Ectodermal cell (in vitro differentiated cells): ENCODE measurements at regions not wholly inside any gene's neighbourhood (a gene's known extent, or its start where the extent isn't known, plus 50 kb on each side); places are given as distances from the start of the nearest gene placed in this dataset.

Experiments used
- H3K27ac ChIP-seq: 2 replicates; pipeline ENCODE4 v1.7.0; 2013; ENCODE audit warnings: mild to moderate bottlenecking, low read depth, low read length; ENCODE audit not compliant: insufficient read depth, poor library complexity, severe bottlenecking
- H3K27me3 ChIP-seq: 2 replicates; pipeline ENCODE4 v1.7.0; 2013; ENCODE audit warnings: mild to moderate bottlenecking, low read length; ENCODE audit not compliant: insufficient read depth, control insufficient read depth, poor library complexity, severe bottlenecking
- H3K36me3 ChIP-seq: one replicate; pipeline ENCODE4 v1.7.0; 2013; ENCODE audit warnings: low read length; ENCODE audit not compliant: control insufficient read depth, insufficient read depth
- H3K4me1 ChIP-seq: one replicate; pipeline ENCODE4 v1.7.0; 2013; ENCODE audit warnings: low read length; ENCODE audit not compliant: control insufficient read depth, insufficient read depth
- H3K4me3 ChIP-seq: 2 replicates; pipeline ENCODE4 v1.7.0; 2013; ENCODE audit warnings: low read depth, low read length, control low read depth; ENCODE audit not compliant: insufficient read depth
- H3K9me3 ChIP-seq: 2 replicates; pipeline ENCODE4 v1.7.0; 2013; ENCODE audit warnings: mild to moderate bottlenecking, low read length, moderate library complexity; ENCODE audit not compliant: control insufficient read depth
- WGBS, 2 experiments: methylation state at CpG; one replicate each; pipeline ENCODE4 v1.1.7; 2013; ENCODE audit warnings: missing lambda C conversion rate in 2 of 2; 5-methylcytosine and 5-hydroxymethylcytosine counted together

DNA sequence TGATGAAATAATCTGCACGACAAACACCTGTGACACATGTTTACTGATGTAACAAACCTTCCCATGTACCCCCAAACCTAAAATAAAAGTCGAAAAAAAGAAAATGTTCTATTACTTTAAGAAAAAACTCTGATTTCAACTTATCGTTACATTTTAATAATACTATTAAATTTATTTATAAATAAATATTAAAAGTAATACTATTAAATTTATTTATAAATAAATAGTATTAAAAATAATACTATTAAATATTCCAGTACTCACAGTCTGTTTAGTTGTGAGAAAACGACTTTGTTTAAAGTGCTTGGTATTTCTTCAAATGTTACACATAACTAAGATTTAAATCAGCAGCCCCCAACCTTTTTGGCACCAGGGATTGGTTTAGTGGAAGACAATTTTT is 471.6 kb upstream of the PRKX start:
- Histone ChIP-seq H3K36me3 (no peaks in the 10 kb centered on the region), H3K9me3 (no peaks in the 10 kb centered on the region), H3K4me1 (no peaks in the 10 kb centered on the region), H3K27me3 (no peaks in the 10 kb centered on the region), H3K27ac (no peak overlapping the region), H3K4me3 (no peak overlapping the region)
- 92 to 100% methylated on average over 1 of the region's 4 CpGs for WGBS, 2 experiments

DNA sequence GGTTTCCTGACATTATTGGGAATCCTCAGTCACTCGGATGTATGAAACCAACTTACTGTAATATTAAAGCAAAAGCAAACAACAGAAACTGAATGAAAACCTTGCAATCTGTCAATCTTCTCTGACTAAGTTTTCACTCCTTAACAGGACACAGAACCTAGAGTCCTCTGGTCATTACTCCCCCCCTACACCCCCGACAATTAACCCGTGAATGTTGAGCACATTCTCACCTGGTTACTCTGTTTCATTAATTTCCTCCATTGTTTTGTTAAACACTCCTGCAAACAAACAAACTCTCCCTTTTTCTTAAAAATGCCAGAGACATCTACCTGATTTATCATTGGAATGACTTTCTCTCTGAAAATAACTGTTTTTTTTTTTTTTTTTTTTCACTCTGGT is 469.0 kb upstream of the PRKX start:
- no peaks in the 10 kb centered on the region for H3K9me3 ChIP-seq
- 65 to 67% methylated on average over 3 of the region's 3 CpGs for WGBS, 2 experiments

DNA sequence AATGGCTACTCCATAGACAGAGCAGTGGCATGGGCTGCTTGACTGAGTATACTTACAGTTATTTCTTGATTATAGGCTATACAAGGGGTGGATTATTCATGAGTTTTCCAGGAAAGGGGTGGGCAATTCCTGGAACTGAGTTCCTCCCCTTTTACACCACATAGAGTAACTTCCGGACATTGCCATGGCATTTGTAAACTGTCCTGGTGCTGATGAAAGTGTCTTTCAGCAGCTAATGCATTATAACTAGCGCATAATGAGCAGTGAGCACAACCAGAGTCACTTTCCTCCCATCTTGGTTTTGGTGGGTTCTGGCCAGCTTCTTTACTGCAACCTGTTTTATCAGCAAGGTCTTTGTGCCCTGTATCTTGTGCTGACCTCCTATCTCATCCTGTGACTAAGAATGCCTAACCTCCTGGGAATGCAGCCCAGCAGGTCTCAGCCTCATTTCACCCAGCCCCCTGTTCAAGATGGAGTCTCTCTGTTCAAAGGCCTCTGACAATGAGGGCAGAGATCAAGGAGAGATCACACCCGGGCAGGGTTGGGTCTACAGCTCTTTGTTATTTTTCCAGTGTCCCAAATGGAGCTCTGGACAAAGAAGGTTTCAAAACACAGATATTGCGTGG is 468.4 kb upstream of the PRKX start:
- 71 to 74% methylated on average over 4 of the region's 4 CpGs for WGBS, 2 experiments
- H3K9me3 ChIP-seq, result no peaks in the 10 kb centered on the region
- no peak overlapping the region for H3K4me3 ChIP-seq
- no peak overlapping the region for H3K27ac ChIP-seq
- H3K36me3 ChIP-seq, result no peaks in the 10 kb centered on the region
- no peaks in the 10 kb centered on the region for H3K4me1 ChIP-seq
- no peaks in the 10 kb centered on the region for H3K27me3 ChIP-seq

More for the DNA sequence above, 469.0 kb upstream of the PRKX start:
- Histone ChIP-seq H3K27ac (no peak overlapping the region), H3K4me1 (no peaks in the 10 kb centered on the region), H3K4me3 (no peak overlapping the region), H3K27me3 (no peaks in the 10 kb centered on the region), H3K36me3 (no peaks in the 10 kb centered on the region)

DNA sequence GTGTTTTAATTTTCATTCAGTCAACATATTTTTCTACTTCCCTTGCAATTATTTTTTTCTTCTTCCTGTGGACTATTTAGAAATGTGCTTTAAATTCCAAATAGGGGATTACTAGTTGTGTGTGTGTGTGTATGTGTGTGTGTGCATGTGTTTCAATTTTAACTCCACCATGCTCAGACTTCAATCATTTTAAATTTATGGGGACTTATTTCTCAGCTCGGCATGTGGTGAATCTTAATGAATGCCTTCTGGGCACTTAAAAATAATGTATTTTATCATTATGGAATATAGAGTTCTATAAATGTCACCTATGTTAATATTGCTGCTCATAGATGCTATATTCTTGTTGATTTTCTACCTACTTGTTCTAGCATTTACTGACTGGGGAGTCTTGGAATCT is 465.6 kb upstream of the PRKX start:
- no peak overlapping the region for H3K4me3 ChIP-seq
- H3K9me3 ChIP-seq, result no peaks in the 10 kb centered on the region
- 100% methylated on average over 1 of the region's 1 CpG; no CpG with 5 or more reads in 1 of the 2 experiments for WGBS, 2 experiments
- H3K4me1 ChIP-seq, result no peaks in the 10 kb centered on the region
- no peaks in the 10 kb centered on the region for H3K36me3 ChIP-seq
- H3K27ac ChIP-seq, result no peak overlapping the region
- no peaks in the 10 kb centered on the region for H3K27me3 ChIP-seq

GRCh38 chrX:4175221-4175620 is 461.8 kb upstream of the PRKX start:
- Histone ChIP-seq H3K4me3 (no peak overlapping the region), H3K4me1 (no peaks in the 10 kb centered on the region), H3K9me3 (no peaks in the 10 kb centered on the region), H3K27ac (no peak overlapping the region), H3K36me3 (no peaks in the 10 kb centered on the region), H3K27me3 (no peaks in the 10 kb centered on the region)
- 100% methylated on average over 3 of the region's 3 CpGs; no CpG with 5 or more reads in 1 of the 2 experiments for WGBS, 2 experiments

- Histone ChIP-seq H3K4me1 (no peaks in the 10 kb centered on the region), H3K9me3 (no peaks in the 10 kb centered on the region), H3K27ac (no peak overlapping the region), H3K27me3 (no peaks in the 10 kb centered on the region), H3K36me3 (no peaks in the 10 kb centered on the region), H3K4me3 (no peak overlapping the region)
- 93% methylated on average over 2 of the region's 2 CpGs for WGBS, 2 experiments
Measured at GRCh38 chrX:4173743-4174142, 460.3 kb upstream of the PRKX start.

- no peaks in the 10 kb centered on the region for H3K36me3 ChIP-seq
- no peaks in the 10 kb centered on the region for H3K4me1 ChIP-seq
- no peaks in the 10 kb centered on the region for H3K9me3 ChIP-seq
- no peak overlapping the region for H3K4me3 ChIP-seq
- 77 to 94% methylated on average over 2 to 4 of the region's 4 CpGs for WGBS, 2 experiments
- H3K27ac ChIP-seq, result no peak overlapping the region
- H3K27me3 ChIP-seq, result no peaks in the 10 kb centered on the region
Measured at GRCh38 chrX:4151798-4152197, 438.3 kb upstream of the PRKX start.

- no peak overlapping the region for H3K27ac ChIP-seq
- H3K9me3 ChIP-seq, result no peaks in the 10 kb centered on the region
- H3K36me3 ChIP-seq, result no peaks in the 10 kb centered on the region
- H3K4me3 ChIP-seq, result no peak overlapping the region
- H3K27me3 ChIP-seq, result no peaks in the 10 kb centered on the region
- 92 to 94% methylated on average over 1 of the region's 1 CpG for WGBS, 2 experiments
- H3K4me1 ChIP-seq, result no peaks in the 10 kb centered on the region
Measured at GRCh38 chrX:4150259-4150658, 436.8 kb upstream of the PRKX start.

- Histone ChIP-seq H3K36me3 (no peaks in the 10 kb centered on the region), H3K4me1 (no peaks in the 10 kb centered on the region), H3K27ac (no peak overlapping the region), H3K4me3 (no peak overlapping the region), H3K9me3 (no peaks in the 10 kb centered on the region), H3K27me3 (no peaks in the 10 kb centered on the region)
- WGBS, 2 experiments, result 77 to 83% methylated on average over 4 to 10 of the region's 10 CpGs
Measured at GRCh38 chrX:4129626-4130025, 416.2 kb upstream of the PRKX start.

- no peaks in the 10 kb centered on the region for H3K9me3 ChIP-seq
- H3K27me3 ChIP-seq, result no peaks in the 10 kb centered on the region
- H3K4me1 ChIP-seq, result no peaks in the 10 kb centered on the region
- H3K4me3 ChIP-seq, result no peak overlapping the region
- WGBS, 2 experiments, result 92 to 93% methylated on average over 4 to 6 of the region's 8 CpGs
- H3K36me3 ChIP-seq, result no peaks in the 10 kb centered on the region
- H3K27ac ChIP-seq, result no peak overlapping the region
Measured at GRCh38 chrX:4118666-4119530, 405.4 kb upstream of the PRKX start.
